GM18873 (cell line): ENCODE measurements at regions not wholly inside any gene's neighbourhood (a gene's known extent, or its start where the extent isn't known, plus 50 kb on each side); places are given as distances from the start of the nearest gene placed in this dataset.

Experiments used
- ATAC-seq: cut with Tn5 transposase; IDR thresholded peaks from one replicate; pipeline ENCODE4 v1.9.1; 2021; ENCODE audit warnings: mild to moderate bottlenecking, moderate library complexity, moderate number of reproducible peaks; ENCODE audit not compliant: unreplicated experiment, low FRiP score

DNA sequence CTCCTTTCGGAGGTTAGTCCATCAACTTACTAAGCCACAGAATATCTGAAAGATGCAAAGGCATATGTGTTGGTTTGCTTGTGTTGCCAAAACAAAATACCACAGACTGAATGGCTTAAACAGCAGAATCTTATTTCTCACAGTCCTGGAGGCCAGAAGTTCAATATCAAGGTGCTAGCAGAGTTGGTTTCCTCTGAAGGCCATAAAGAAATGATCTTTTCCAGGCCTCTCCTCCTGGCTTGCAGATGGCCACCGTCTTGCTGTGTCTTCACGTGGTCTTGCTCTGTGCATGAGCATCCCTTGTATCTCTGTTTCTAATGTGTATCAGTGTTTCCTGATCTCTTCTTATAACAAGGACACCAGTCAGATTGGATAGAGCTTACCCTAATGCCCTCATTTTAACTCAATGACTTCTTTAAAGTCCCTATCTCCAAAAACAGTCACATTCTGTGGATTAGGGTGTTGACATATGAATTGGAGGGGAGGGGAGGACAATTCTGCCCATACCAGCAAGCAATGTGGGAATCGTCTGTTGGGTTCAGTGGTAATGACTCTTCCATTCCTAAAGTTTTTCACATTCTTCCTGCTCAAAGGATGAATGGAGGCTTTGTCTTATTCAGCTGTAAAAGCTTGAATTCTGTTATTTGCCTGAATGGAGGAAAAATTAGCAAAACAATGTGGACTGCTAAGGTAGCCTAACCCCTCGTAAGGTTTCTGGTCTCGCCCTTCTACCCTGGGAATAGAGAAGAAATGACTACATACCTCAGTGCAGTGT, 715.7 kb downstream of the DIAPH3 start:
- ATAC-seq = no peak

- ATAC-seq = no peak
Measured at GRCh38 chr13:59449750-59450149, 714.0 kb downstream of the DIAPH3 start.

GRCh38 chr13:59450229-59450628, 713.5 kb downstream of the DIAPH3 start:
- no peak for ATAC-seq

DNA sequence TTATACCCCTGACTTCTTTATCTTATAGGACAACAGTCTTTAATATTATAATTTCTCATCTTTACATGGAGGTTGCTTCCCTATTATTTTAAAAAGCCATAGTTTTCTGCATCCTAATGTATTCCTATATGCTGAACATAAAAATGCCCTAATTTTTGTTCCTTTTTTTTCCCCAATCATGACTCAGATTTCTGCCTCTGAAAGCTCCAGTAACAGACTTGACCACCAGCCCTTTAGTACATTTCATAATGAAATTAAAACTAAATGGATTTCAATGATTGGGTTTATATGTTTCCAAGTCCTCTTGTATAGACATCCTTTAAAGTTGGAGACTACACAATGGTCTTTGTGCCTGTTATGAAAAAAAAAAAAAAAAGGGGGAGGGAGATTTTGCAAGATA, 712.5 kb downstream of the DIAPH3 start:
- ATAC-seq = no peak

DNA sequence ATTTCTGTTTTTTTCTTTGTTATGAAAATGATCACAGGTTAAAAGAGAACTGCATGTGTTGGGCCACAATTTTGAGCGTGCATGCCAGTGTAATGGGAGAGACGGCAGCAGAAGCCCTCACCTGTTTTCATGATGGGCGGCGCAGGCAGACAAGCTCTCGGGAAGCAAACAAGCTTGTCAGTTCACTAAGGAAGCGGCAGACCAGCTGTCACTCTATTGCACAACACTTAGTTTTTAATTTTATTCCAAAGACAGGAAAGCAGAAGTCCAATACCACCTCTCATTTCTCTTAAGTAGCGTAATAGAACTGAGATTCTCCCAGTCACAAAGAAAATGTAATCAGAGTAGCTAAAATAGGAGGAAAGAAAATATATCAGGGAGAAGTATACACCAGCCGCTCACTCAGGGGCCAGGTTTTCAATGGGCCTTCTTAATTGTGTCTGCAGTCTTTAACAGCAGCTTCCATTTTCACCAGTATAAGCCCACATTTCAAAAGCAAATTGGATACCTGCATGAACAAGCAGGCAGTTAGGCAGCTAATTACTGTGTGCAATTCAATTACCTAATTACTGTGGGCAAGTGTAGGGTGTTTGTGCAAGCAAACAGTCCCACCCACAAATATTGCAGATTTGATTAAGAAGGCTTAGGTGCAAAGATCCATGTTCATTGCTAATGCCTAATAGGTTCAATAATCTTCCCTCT, 711.4 kb downstream of the DIAPH3 start:
- ATAC-seq = no peak

GRCh38 chr13:59458908-59459579, 704.7 kb downstream of the DIAPH3 start:
- ATAC-seq = no peak

GRCh38 chr13:59459972-59460371, 703.8 kb downstream of the DIAPH3 start:
- ATAC-seq = no peak

DNA sequence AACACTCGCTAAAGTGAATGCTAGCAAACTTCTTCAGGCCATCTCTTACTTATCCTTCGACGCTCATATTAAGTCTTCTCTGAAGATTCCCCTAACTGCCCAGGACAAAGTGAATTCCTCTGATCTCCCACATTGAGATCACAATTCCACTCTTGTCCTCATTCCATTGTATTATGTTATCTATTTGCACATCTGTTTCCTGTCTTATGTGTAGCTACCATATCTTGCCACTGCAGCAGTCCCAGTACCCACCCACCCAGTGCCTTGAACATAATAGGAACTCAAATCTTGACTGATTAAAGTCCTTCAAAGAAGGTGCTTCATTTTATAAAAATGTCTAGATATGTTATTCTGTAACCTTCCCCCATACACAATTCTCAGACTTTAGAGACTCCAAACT, 702.3 kb downstream of the DIAPH3 start:
- no peak for ATAC-seq

- ATAC-seq = no peak
Measured at GRCh38 chr13:59463023-59463422, 700.7 kb downstream of the DIAPH3 start.

GRCh38 chr13:59464926-59465325, 698.8 kb downstream of the DIAPH3 start:
- ATAC-seq = no peak

DNA sequence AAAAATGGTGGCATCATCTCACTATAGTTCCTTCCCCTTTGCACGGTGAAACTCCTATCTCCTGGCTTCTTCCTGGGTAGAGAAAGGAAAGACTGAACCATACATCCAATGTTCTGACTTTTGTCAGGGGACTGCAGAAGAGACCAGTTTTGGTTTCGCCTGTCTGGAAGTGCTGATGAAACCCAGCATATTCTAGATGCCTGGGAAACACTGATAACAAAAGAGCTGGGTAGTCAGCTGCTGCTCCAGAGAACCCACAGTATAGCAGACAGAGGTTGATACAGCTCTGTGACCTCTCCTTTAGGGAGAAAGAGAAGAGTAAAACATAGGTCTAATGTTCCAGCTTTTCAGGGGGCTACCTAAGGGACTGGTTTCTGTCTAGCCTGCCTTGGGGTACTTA, 695.3 kb downstream of the DIAPH3 start:
- no peak for ATAC-seq

GRCh38 chr13:59471106-59471505, 692.6 kb downstream of the DIAPH3 start:
- no peak for ATAC-seq

DNA sequence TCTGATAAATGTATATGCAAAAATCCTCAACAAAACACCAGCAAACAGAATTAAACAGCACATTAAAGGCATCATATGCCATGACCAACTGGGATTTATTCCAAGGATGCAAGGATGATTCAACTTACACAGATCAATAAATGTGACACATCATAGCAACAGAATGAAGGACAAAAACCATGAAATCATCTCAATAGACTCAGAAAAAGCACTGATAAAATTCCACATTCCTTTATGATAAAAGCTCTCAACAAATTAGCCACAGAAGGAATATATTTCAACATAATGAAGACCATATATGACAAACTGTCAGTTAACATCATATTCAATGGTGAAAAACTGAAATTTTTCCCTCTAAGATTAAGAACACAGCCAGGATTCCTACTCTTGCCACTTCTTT, 691.6 kb downstream of the DIAPH3 start:
- ATAC-seq = no peak

GRCh38 chr13:59474696-59475095, 689.0 kb downstream of the DIAPH3 start:
- no peak for ATAC-seq

DNA sequence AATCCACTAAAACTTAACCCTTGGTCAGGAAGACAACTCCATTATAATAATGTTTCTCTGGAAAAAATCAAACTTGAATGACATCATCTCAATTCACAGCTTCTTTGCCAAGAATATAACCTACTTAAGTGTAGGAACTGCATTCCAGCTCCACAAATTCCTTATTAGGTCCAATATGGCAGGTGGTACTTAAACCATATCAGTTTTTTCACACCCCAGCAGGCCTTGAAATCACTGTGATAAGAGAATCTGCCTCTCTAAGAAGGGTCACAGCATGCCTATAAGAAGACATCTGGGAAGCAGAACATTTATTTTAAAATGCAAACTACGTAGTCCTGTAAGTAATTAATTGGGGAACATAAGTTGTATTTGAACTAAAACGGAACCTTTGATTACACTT, 687.8 kb downstream of the DIAPH3 start:
- no peak for ATAC-seq

- ATAC-seq = no peak
Measured at GRCh38 chr13:59476366-59476765, 687.4 kb downstream of the DIAPH3 start.

GRCh38 chr13:59477011-59477410, 686.7 kb downstream of the DIAPH3 start:
- no peak for ATAC-seq

DNA sequence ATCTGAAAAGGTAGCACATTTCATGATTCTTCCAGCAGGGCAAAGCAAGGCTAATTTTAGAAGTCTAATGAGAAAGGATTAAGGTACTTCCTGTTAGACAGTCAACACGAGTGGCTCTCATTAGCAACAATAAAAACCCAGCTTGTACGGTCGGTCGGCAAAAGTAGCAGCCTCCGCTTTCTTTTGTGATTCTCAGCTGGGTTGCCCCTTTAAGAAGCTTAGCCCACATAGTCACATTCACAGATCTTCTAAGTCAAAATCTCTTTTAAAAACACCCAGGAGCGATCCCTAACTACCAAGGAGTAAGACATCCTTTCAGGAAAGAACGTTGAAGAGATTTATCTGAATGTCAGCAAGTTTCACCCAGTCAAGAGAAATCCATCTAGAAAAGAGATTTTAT, 684.8 kb downstream of the DIAPH3 start:
- no peak for ATAC-seq

GRCh38 chr13:59479629-59480028, 684.1 kb downstream of the DIAPH3 start:
- ATAC-seq = no peak

DNA sequence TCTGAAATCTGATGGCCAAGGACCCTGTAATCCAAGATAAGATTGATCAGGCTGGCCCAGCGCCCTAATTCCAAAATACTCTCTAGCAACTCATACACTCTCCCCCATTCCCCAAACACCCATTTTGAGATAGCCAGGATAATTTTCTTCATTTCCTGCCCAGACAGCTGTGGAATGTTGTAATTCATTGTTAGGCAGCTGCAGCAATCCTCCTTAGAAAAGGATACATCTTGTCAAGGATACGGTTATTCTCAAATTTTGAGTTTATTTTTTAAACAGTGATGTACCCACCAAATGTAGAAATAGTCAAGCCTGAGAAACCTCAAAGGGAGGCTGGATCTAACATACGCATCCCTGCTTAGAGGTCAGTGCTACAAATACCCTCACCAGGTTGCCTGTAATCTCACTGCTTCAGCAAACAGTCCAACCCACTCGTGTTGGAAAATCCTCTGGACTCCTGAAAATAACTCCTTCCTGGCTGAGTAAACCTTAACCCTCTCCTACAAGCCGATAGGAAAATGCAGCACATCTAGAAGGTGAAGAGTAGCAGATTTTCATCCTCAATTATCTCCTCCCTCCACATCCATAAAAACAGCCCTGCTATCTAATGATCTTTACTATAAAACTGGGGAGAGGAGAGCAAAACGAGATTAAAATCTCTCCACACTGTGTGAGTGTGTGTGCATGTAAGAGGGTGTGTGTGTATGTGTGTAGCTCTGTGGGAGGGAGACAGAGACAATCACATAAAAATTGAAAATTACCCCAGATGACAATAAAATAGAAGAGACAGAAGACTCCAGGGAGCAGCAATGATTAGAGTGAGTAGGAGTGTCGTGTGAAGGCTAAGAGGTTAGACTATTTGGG, 683.1 kb downstream of the DIAPH3 start:
- no peak for ATAC-seq
